ENCODE measurements at regions not wholly inside any gene's neighbourhood (a gene's known extent, or its start where the extent isn't known, plus 50 kb on each side); places are given as distances from the start of the nearest gene placed in this dataset.
"Not testable (repeated sequence)": the region's sequence is repeated elsewhere in the genome, so short reads cannot be mapped to it uniquely, and the experiment has no call there.

DNA sequence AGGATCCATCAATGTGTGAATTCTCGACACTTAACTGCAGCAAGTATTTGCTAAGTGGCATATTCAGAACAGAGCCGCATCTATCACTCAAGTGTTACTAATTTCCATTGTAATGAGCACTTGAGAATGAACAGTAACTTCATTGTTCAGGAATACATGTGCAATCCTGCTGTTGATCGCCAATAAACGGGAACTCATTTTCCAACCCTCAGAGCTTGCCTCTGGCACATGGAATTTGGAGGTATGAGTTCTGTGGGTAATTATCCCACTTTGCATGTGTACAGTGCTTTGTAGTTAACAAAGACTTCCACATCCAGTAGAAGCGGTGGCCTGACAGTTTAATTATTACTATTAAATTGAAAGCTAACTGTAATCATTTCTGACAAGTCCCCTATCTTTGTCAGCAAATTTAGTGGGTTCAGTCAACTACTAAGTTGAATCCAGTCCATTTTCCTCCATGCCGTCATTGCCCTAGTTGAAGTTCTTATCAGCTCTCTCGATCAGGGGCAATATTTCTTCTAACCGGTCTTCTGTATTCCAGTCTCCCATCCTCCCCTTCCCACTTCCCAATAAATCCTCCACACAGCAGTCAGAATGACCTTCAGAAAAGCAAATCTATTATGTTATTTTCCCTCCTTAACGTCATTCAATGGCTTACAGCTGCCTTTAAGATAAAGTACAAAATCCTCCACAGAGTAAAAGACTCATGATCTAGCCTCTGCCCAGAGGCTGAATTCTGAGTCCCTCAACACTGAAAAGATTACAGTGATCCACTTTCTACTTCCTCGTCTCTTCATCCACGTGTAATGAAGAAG is 62.4 kb upstream of the GBA3 start:
- not testable (repeated sequence) for DNase-seq

DNA sequence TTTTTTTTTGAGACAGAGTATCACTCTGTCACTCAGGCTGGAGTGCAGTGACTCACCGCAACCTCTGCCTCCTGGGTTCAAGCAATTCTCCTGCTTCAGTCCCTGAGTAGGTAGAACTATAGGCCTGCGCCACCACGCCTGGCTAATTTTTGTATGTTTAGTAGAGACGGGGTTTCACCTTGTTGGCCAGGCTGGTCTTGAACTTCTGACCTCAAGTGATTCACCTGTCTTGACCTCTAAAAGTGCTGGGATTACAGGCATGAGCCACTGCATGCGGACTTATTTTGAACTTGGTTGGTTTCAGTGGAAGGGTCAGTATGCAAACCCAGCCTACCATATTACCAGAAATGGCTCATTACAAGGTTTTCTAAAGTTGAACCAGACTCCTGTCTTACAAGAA is 61.6 kb upstream of the GBA3 start:
- DNase-seq, result not testable (repeated sequence)

DNA sequence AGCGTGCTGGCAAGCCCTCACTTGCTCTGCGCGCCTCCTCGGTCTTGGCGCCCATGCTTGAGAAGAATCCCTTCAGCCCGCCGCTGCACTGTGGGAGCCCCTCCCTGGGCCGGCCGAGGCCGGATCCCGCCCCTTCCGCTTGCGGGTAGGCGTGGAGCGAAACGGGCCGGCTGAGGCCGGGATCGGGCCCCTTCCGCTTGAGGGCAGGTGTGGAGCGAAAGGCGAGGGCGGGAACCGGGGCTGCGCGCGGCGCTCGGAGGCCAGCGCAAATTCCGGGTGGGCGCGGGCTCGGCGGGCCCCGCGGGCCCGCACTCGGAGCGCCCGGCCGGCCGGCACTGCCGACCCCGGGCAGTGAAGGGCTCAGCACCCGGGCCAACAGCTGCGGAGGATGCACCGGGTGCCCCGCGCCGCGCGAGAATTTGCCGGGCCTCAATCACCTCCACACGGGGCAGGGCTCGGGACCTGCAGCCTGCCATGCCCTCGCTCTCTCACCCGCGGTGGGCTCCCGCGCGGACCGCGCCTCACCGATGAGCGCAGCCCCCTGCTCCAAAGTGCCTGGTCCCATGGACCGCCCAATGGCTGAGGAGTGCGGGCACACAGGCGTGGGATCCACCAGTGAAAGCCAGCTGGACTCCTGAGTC is 58.1 kb upstream of the GBA3 start:
- no peak for DNase-seq

DNA sequence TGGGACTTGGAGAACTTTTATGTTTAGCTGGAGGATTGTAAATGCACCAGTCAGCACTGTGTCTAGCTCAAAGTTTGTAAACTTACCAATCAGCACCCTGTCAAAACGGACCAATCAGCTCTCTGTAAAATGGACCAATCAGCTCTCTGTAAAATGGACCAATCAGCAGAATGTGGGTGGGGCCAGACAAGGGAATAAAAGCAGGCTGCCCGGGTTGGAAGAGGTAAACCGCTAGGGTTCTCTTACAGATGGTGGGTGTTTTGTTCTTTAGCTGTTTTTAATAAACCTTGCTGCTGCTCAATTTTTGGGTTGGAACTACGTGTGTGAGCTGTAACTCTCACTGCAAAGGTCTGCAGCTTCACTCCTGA is 57.6 kb upstream of the GBA3 start:
- not testable (repeated sequence) for DNase-seq

- no peak for DNase-seq
These were observed 57.0 kb upstream of the GBA3 start for GRCh38 chr4:22635692-22636091.

GRCh38 chr4:22637306-22637705 is 55.4 kb upstream of the GBA3 start:
- DNase-seq, result no peak
